OCI-LY3 (cell line): ENCODE measurements at regions not wholly inside any gene's neighbourhood (a gene's known extent, or its start where the extent isn't known, plus 50 kb on each side); places are given as distances from the start of the nearest gene placed in this dataset.
"Not testable (repeated sequence)": the region's sequence is repeated elsewhere in the genome, so short reads cannot be mapped to it uniquely, and the experiment has no call there.

ENCODE experiments used
- CTCF ChIP-seq: fragments of 200-600, 300-600 bp; sonication (generic); IDR thresholded peaks from 2 replicates; pipeline ENCODE4 v1.5.1; 2014; ENCODE audit warnings: antibody characterized with exemption, low read length, low read depth
- EZH2phosphoT487 ChIP-seq: fragments of 200-600 bp; shearing (Covaris generic); IDR thresholded peaks from 2 replicates; pipeline ENCODE4 v1.6.1; 2018; ENCODE audit warnings: antibody characterized with exemption, mixed run types, low read depth

GRCh38 chrX:64695372-64695771 is 280.9 kb downstream of the ZC4H2 start:
- TF ChIP-seq CTCF, EZH2phosphoT487: not testable (repeated sequence)
